WTC11 (cell line): ENCODE measurements at regions not wholly inside any gene's neighbourhood (a gene's known extent, or its start where the extent isn't known, plus 50 kb on each side); places are given as distances from the start of the nearest gene placed in this dataset.

Experiments used
- ATF1 ChIP-seq: sonication (generic); formaldehyde crosslinking; IDR thresholded peaks from 2 replicates; pipeline ENCODE4 v1.8.1; 2023; ENCODE audit warnings: mild to moderate bottlenecking, moderate library complexity, missing genetic modification reagents
- ATF3 ChIP-seq: sonication (generic); formaldehyde crosslinking; conservative IDR thresholded peaks from 2 replicates; pipeline ENCODE4 v1.8.1; 2022; ENCODE audit warnings: mild to moderate bottlenecking, missing genetic modification reagents
- CTCF ChIP-seq: fragments of 200-600 bp; IDR thresholded peaks from 2 replicates; pipeline ENCODE4 v1.8.0; 2022; ENCODE audit warnings: antibody characterized with exemption
- GABPB1 ChIP-seq: sonication (generic); formaldehyde crosslinking; IDR thresholded peaks from 2 replicates; pipeline ENCODE4 v1.8.1; 2023; ENCODE audit warnings: mild to moderate bottlenecking, missing genetic modification reagents
- KAT7 ChIP-seq: sonication (generic); formaldehyde crosslinking; IDR thresholded peaks from 2 replicates; pipeline ENCODE4 v1.8.1; 2023; ENCODE audit warnings: missing genetic modification reagents, mild to moderate bottlenecking, borderline replicate concordance
- NFE2L1 ChIP-seq: sonication (generic); formaldehyde crosslinking; IDR thresholded peaks from 2 replicates; pipeline ENCODE4 v1.8.1; 2023; ENCODE audit warnings: missing genetic modification reagents
- NFYB ChIP-seq: sonication (generic); formaldehyde crosslinking; conservative IDR thresholded peaks from 2 replicates; pipeline ENCODE4 v1.8.0; 2022; ENCODE audit warnings: low read depth, missing genetic modification reagents
- USF1 ChIP-seq: sonication (generic); formaldehyde crosslinking; IDR thresholded peaks from 2 replicates; pipeline ENCODE4 v1.8.0; 2022; ENCODE audit warnings: mild to moderate bottlenecking, missing genetic modification reagents
- ZBTB21 ChIP-seq: sonication (generic); formaldehyde crosslinking; IDR thresholded peaks from 2 replicates; pipeline ENCODE4 v1.8.1; 2023; ENCODE audit warnings: mild to moderate bottlenecking, missing genetic modification reagents, borderline replicate concordance

DNA sequence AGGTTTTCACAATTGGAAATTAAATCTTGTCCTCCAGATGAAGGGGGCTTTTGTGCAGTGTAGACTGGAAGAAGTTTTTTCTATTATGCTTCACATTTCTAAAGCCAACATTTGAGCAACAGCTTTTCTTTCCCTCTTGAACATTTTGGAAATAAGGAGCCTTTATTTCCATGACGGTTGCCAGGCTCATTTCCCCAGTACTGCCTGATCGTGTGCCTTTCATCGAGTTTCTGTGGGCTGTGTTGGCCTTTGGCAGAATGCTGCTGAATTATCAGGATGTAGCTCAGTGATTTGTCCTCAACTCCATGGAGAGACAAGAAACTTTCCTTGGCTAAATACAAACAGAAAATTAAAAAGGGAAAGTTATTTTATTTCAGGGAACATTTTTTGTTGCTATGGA lies 314.8 kb upstream of the LRRC3B start:
- TF ChIP-seq CTCF (no peak), KAT7 (CRISPR knock-in tag) (no peak), ATF1 (CRISPR knock-in tag) (no peak), NFYB (no peak), ATF3 (CRISPR knock-in tag) (no peak), ZBTB21 (CRISPR knock-in tag) (no peak), GABPB1 (CRISPR knock-in tag) (no peak), NFE2L1 (CRISPR knock-in tag) (no peak), USF1 (CRISPR knock-in tag) (no peak)
